ENCODE measurements at regions not wholly inside any gene's neighbourhood (a gene's known extent, or its start where the extent isn't known, plus 50 kb on each side); places are given as distances from the start of the nearest gene placed in this dataset.
A peak's percentile ranks its signal among the peaks of the same experiment; 100 is the strongest.

GRCh38 chr9:129467004-129467588, 153.8 kb downstream of the C9orf50 start:
- WGBS, 2 experiments (ENCODE audit: extremely low coverage in 1 of 2, insufficient coverage in 1 of 2, insufficient read length in 1 of 2, insufficient replicate concordance in 2 of 2, low coverage in 1 of 2, low lambda C conversion rate in 2 of 2, missing lambda C conversion rate in 1 of 2): 87% methylated on average over 9 of the region's 10 CpGs; no CpG with 5 or more reads in 1 of the 2 experiments
- Histone ChIP-seq H3K27ac (ENCODE audit: low read depth, low read length) (no peak overlapping the region), H4K8ac (ENCODE audit: extremely low read depth, insufficient read depth, low read length) (no peak overlapping the region), H3K79me1 (ENCODE audit: low read depth, low read length) (no peaks in the 10 kb centered on the region), H3K4ac (replicated peaks; ENCODE audit: insufficient read length, low read depth, low read length) (no peak overlapping the region), H3K79me2 (ENCODE audit: control insufficient read depth in 1 of 2, insufficient read depth in 2 of 2, low read length in 2 of 2) (no peaks in the 10 kb centered on the region), H2AFZ (ENCODE audit: low read length) (no peak overlapping the region), H3K36me3 (ENCODE audit: control insufficient read depth in 2 of 4, insufficient read depth in 4 of 4, low read length in 3 of 4) (no peaks in the 10 kb centered on the region), H2BK20ac (ENCODE audit: low read length) (no peak overlapping the region), H4K5ac (ENCODE audit: insufficient read length, low read depth, low read length) (no peak overlapping the region), H3K4me1 (replicated peaks in 1 of 4; ENCODE audit: control insufficient read depth in 3 of 4, insufficient read depth in 4 of 4, low read length in 3 of 4) (peaks cover 4 to 19% (median 7%) of the 10 kb centered on the region in 4 experiments), H3K23ac (ENCODE audit: insufficient read length) (no peak overlapping the region), H3K23me2 (ENCODE audit: low read depth, low read length) (no peaks in the 10 kb centered on the region), H4K91ac (replicated peaks; ENCODE audit: insufficient read length, low read length) (no peak overlapping the region), H2BK15ac (ENCODE audit: low read length) (0 out of 2 replicates have a peak overlapping the region, but pooled peaks have one; percentile 65), H3K18ac (ENCODE audit: extremely low read depth, low read length) (no peak overlapping the region; the same call in 1 of the 2 replicates), H2BK5ac (ENCODE audit: low read depth, low read length) (no peak overlapping the region), H3K4me2 (ENCODE audit: insufficient read depth in 1 of 2, low read depth in 2 of 2, low read length in 2 of 2) (no peak overlapping the region), H3K9ac (replicated peaks in 1 of 4; ENCODE audit: extremely low read depth in 1 of 4, low read depth in 3 of 4, low read length in 3 of 4) (no peak overlapping the region), H2BK120ac (replicated peaks; ENCODE audit: low read depth, low read length) (no peak overlapping the region), H2AK5ac (ENCODE audit: low read depth, low read length) (0 out of 2 replicates have a peak overlapping the region, but pooled peaks have one; percentile 48), H3K14ac (ENCODE audit: insufficient read length) (no peak overlapping the region), H3K4me3 (ENCODE audit: extremely low read depth in 1 of 4, insufficient read depth in 2 of 4, low read depth in 3 of 4, low read length in 4 of 4) (no peak overlapping the region), H3K56ac (replicated peaks; ENCODE audit: insufficient read length, low read depth, low read length) (no peak overlapping the region), H4K20me1 (replicated peaks in 1 of 2; ENCODE audit: control insufficient read depth in 1 of 2, insufficient read depth in 2 of 2, low read length in 2 of 2) (peaks cover 0 to 2% of the 10 kb centered on the region in 2 experiments), H3K9me3 (ENCODE audit: insufficient read depth in 2 of 2, low read depth in 1 of 2, low read length in 1 of 2) (no peaks in the 10 kb centered on the region), H2BK12ac (ENCODE audit: low read depth, low read length) (0 out of 2 replicates have a peak overlapping the region, but pooled peaks have one; percentile 27), H3K27me3 (replicated peaks in 1 of 4; ENCODE audit: control insufficient read depth in 3 of 4, extremely low read depth in 1 of 4, insufficient read depth in 3 of 4, low read length in 3 of 4) (peaks cover 0 to 3% (median under 1%) of the 10 kb centered on the region in 4 experiments; a peak in 3 of 7 replicates)
- FAIRE-seq: no peak
- DNase-seq (ENCODE audit: low read depth in 1 of 2, low spot score in 2 of 2): no peak
- ChIA-PET POLR2A (ENCODE audit: partially characterized antibody) (interaction anchor here (0.8 to 1.5 kb wide), 4 partner anchors 7 to 25 kb away, joined by 3 read pairs; no protein-coding TSS in a partner anchor), CTCF (ENCODE audit: partially characterized antibody) (interaction anchor here (0.8 kb wide), 1 partner anchor 48 kb away, joined by 3 read pairs; no protein-coding TSS in a partner anchor)
- no peak for TF ChIP-seq FOSL1 (IDR thresholded peaks at IDR 0.05; ENCODE audit: insufficient read depth, low read depth, low read length)
- TF ChIP-seq RBBP5 (IDR thresholded peaks at IDR 0.05; ENCODE audit: borderline replicate concordance, low read depth, low read length): no peak
- TF ChIP-seq RNF2 (IDR thresholded peaks at IDR 0.05; ENCODE audit: borderline replicate concordance, low read depth, low read length, missing control alignments, poor library complexity, severe bottlenecking): no peak
- TF ChIP-seq BACH1 (IDR thresholded peaks at IDR 0.05; ENCODE audit: low read length): no peak
- TF ChIP-seq ASH2L (IDR thresholded peaks at IDR 0.05; ENCODE audit: low read length): no peak
- TF ChIP-seq USF2 (IDR thresholded peaks at IDR 0.05; ENCODE audit: low read length): no peak
- no peak for TF ChIP-seq PHF8 (conservative IDR thresholded peaks at IDR 0.05; ENCODE audit: low read depth, low read length)
- no peak for TF ChIP-seq KDM4A (IDR thresholded peaks at IDR 0.05; ENCODE audit: low read depth, low read length, severe bottlenecking)
- no peak for TF ChIP-seq TBP (IDR thresholded peaks at IDR 0.05; ENCODE audit: low read depth, low read length)
- no peak for TF ChIP-seq JUND (IDR thresholded peaks at IDR 0.05; ENCODE audit: low read length)
